ENCODE measurements at regions not wholly inside any gene's neighbourhood (a gene's known extent, or its start where the extent isn't known, plus 50 kb on each side); places are given as distances from the start of the nearest gene placed in this dataset.

GRCh38 chr15:62291262-62291661 lies 126.2 kb upstream of the C2CD4B start:
- TF ChIP-seq CTCF (IDR thresholded peaks at IDR 0.05) (no peak), SMAD3 (CRISPR knock-in tag; IDR thresholded peaks at IDR 0.05; ENCODE audit: borderline replicate concordance) (no peak), ETV6 (CRISPR knock-in tag; IDR thresholded peaks at IDR 0.05) (no peak), NFE2L1 (CRISPR knock-in tag; IDR thresholded peaks at IDR 0.05) (no peak), USF1 (CRISPR knock-in tag; IDR thresholded peaks at IDR 0.05) (no peak), SP1 (CRISPR knock-in tag; conservative IDR thresholded peaks at IDR 0.05) (no peak), ARID4B (CRISPR knock-in tag; IDR thresholded peaks at IDR 0.05; ENCODE audit: borderline replicate concordance) (no peak), ZBTB43 (CRISPR knock-in tag; IDR thresholded peaks at IDR 0.05) (no peak)
